ENCODE measurements at regions not wholly inside any gene's neighbourhood (a gene's known extent, or its start where the extent isn't known, plus 50 kb on each side); places are given as distances from the start of the nearest gene placed in this dataset.

- H3K9ac ChIP-seq: no peak overlapping the region
- H3K79me2 ChIP-seq (ENCODE audit: insufficient read depth, low read depth): no peaks in the 10 kb centered on the region
- no peak for TF ChIP-seq CTCF (conservative IDR thresholded peaks at IDR 0.05; ENCODE audit: low read depth, low read length)
- no peaks in the 10 kb centered on the region for H3K27me3 ChIP-seq (ENCODE audit: insufficient read depth, low read depth)
- H3K4me1 ChIP-seq (ENCODE audit: low read depth, poor library complexity, severe bottlenecking): no peaks in the 10 kb centered on the region
- no peak overlapping the region for H3K4me2 ChIP-seq
- no peak overlapping the region for H3K27ac ChIP-seq
- no peak overlapping the region for H2AFZ ChIP-seq (ENCODE audit: low read depth)
- H3K4me3 ChIP-seq (IDR thresholded peaks at IDR 0.05; ENCODE audit: insufficient read depth, low read depth, low read length): no peak overlapping the region
- no peaks in the 10 kb centered on the region for H3K36me3 ChIP-seq (ENCODE audit: insufficient read depth)
- H4K20me1 ChIP-seq (ENCODE audit: insufficient read depth): no peaks in the 10 kb centered on the region
Measured at GRCh38 chr16:65319621-65320231, 197.9 kb upstream of the CDH11 start.

- no peak for TF ChIP-seq CTCF (conservative IDR thresholded peaks at IDR 0.05; ENCODE audit: low read depth, low read length)
- Histone ChIP-seq H4K20me1 (ENCODE audit: insufficient read depth) (no peaks in the 10 kb centered on the region), H3K4me1 (ENCODE audit: low read depth, poor library complexity, severe bottlenecking) (no peaks in the 10 kb centered on the region), H3K27ac (no peak overlapping the region), H3K9ac (no peak overlapping the region), H3K4me2 (no peak overlapping the region), H3K36me3 (ENCODE audit: insufficient read depth) (no peaks in the 10 kb centered on the region), H3K4me3 (IDR thresholded peaks at IDR 0.05; ENCODE audit: insufficient read depth, low read depth, low read length) (no peak overlapping the region), H2AFZ (ENCODE audit: low read depth) (no peak overlapping the region), H3K79me2 (ENCODE audit: insufficient read depth, low read depth) (no peaks in the 10 kb centered on the region), H3K27me3 (ENCODE audit: insufficient read depth, low read depth) (no peaks in the 10 kb centered on the region)
Measured at GRCh38 chr16:65318590-65319257, 196.9 kb upstream of the CDH11 start.

- H3K9ac ChIP-seq: no peak overlapping the region
- no peaks in the 10 kb centered on the region for H3K4me1 ChIP-seq (ENCODE audit: low read depth, poor library complexity, severe bottlenecking)
- H3K4me2 ChIP-seq: no peak overlapping the region
Measured at GRCh38 chr16:65318138-65318537, 196.3 kb upstream of the CDH11 start.

GRCh38 chr16:65316808-65317207 is 194.9 kb upstream of the CDH11 start:
- Histone ChIP-seq H3K27ac (no peak overlapping the region), H3K27me3 (ENCODE audit: insufficient read depth, low read depth) (no peaks in the 10 kb centered on the region), H3K79me2 (ENCODE audit: insufficient read depth, low read depth) (no peaks in the 10 kb centered on the region), H3K4me3 (IDR thresholded peaks at IDR 0.05; ENCODE audit: insufficient read depth, low read depth, low read length) (no peak overlapping the region), H3K4me2 (no peak overlapping the region), H3K36me3 (ENCODE audit: insufficient read depth) (no peaks in the 10 kb centered on the region), H3K9ac (no peak overlapping the region), H2AFZ (ENCODE audit: low read depth) (no peak overlapping the region), H3K4me1 (ENCODE audit: low read depth, poor library complexity, severe bottlenecking) (no peaks in the 10 kb centered on the region), H4K20me1 (ENCODE audit: insufficient read depth) (no peaks in the 10 kb centered on the region)
- TF ChIP-seq CTCF (conservative IDR thresholded peaks at IDR 0.05; ENCODE audit: low read depth, low read length): no peak

More at GRCh38 chr16:65318138-65318537, 196.3 kb upstream of the CDH11 start:
- Histone ChIP-seq H3K36me3 (ENCODE audit: insufficient read depth) (no peaks in the 10 kb centered on the region), H4K20me1 (ENCODE audit: insufficient read depth) (no peaks in the 10 kb centered on the region), H3K79me2 (ENCODE audit: insufficient read depth, low read depth) (no peaks in the 10 kb centered on the region), H3K27ac (no peak overlapping the region), H2AFZ (ENCODE audit: low read depth) (no peak overlapping the region), H3K4me3 (IDR thresholded peaks at IDR 0.05; ENCODE audit: insufficient read depth, low read depth, low read length) (no peak overlapping the region), H3K27me3 (ENCODE audit: insufficient read depth, low read depth) (no peaks in the 10 kb centered on the region)
- no peak for TF ChIP-seq CTCF (conservative IDR thresholded peaks at IDR 0.05; ENCODE audit: low read depth, low read length)
